Midbrain (tissue), 1 donor: ENCODE measurements at regions not wholly inside any gene's neighbourhood (a gene's known extent, or its start where the extent isn't known, plus 50 kb on each side); places are given as distances from the start of the nearest gene placed in this dataset.

Experiments used
- DNase-seq: peaks from one replicate; lab custom pipeline; 2025; lab: John Stamatoyannopoulos, UW

- DNase-seq, result no peak
Measured at GRCh38 chr6:163915131-163915530, 500.6 kb downstream of the QKI start.

- no peak for DNase-seq
Measured at GRCh38 chr6:163913045-163913444, 498.5 kb downstream of the QKI start.

GRCh38 chr6:163906006-163906710 is 491.6 kb downstream of the QKI start:
- no peak for DNase-seq

GRCh38 chr6:163904186-163904585 is 489.7 kb downstream of the QKI start:
- no peak for DNase-seq

- no peak for DNase-seq
Measured at GRCh38 chr6:163903541-163903940, 489.0 kb downstream of the QKI start.

GRCh38 chr6:163902993-163903392 is 488.5 kb downstream of the QKI start:
- no peak for DNase-seq

- DNase-seq, result no peak
Measured at GRCh38 chr6:163901681-163902080, 487.2 kb downstream of the QKI start.

- no peak for DNase-seq
Measured at GRCh38 chr6:163900570-163900969, 486.1 kb downstream of the QKI start.

- DNase-seq, result no peak
Measured at GRCh38 chr6:163897669-163898068, 483.2 kb downstream of the QKI start.

- no peak for DNase-seq
Measured at GRCh38 chr6:163897030-163897429, 482.5 kb downstream of the QKI start.

- DNase-seq, result no peak
Measured at GRCh38 chr6:163895162-163895561, 480.6 kb downstream of the QKI start.

GRCh38 chr6:163893609-163894189 is 479.2 kb downstream of the QKI start:
- DNase-seq, result no peak

GRCh38 chr6:163892824-163893561 is 478.5 kb downstream of the QKI start:
- no peak for DNase-seq

- no peak for DNase-seq
Measured at GRCh38 chr6:163889904-163890514, 475.5 kb downstream of the QKI start.

- DNase-seq, result no peak
Measured at GRCh38 chr6:163888030-163888819, 473.7 kb downstream of the QKI start.

- no peak for DNase-seq
Measured at GRCh38 chr6:163886428-163886827, 471.9 kb downstream of the QKI start.

GRCh38 chr6:163883984-163884383 is 469.5 kb downstream of the QKI start:
- no peak for DNase-seq

GRCh38 chr6:163878698-163879097 is 464.2 kb downstream of the QKI start:
- no peak for DNase-seq

- DNase-seq, result no peak
Measured at GRCh38 chr6:163877877-163878639, 463.5 kb downstream of the QKI start.

- no peak for DNase-seq
Measured at GRCh38 chr6:163876391-163876790, 461.9 kb downstream of the QKI start.

- DNase-seq, result no peak
Measured at GRCh38 chr6:163874784-163875183, 460.3 kb downstream of the QKI start.
